ENCODE measurements at regions not wholly inside any gene's neighbourhood (a gene's known extent, or its start where the extent isn't known, plus 50 kb on each side); places are given as distances from the start of the nearest gene placed in this dataset.

GRCh38 chr4:38194047-38194602 is 233.9 kb downstream of the PTTG2 start:
- DNase-seq (no peak), ATAC-seq (no peak)
- peaks cover 0 to 11% (median 0%) of the 10 kb centered on the region in 4 donors for H3K4me1 ChIP-seq
- WGBS (ENCODE audit: insufficient coverage, low coverage, low lambda C conversion rate, missing lambda C conversion rate): 44% methylated on average over 2 of the region's 2 CpGs
- no peak overlapping the region for H3K27ac ChIP-seq
- no peak overlapping the region for H3K4me3 ChIP-seq
- H3K36me3 ChIP-seq: no peaks in the 10 kb centered on the region
- intact Hi-C loops (cut with DNase I): no loop called here
- H3K9me3 ChIP-seq: no peaks in the 10 kb centered on the region
- TF ChIP-seq CTCF (IDR thresholded peaks at IDR 0.05): no peak
- TF ChIP-seq POLR2A (IDR thresholded peaks at IDR 0.05): no peak
- H3K27me3 ChIP-seq: no peaks in the 10 kb centered on the region

GRCh38 chr4:38195486-38195885 is 235.3 kb downstream of the PTTG2 start:
- no peaks in the 10 kb centered on the region for H3K27me3 ChIP-seq
- peaks cover 0 to 11% (median 0%) of the 10 kb centered on the region in 4 donors for H3K4me1 ChIP-seq
- ATAC-seq (no peak), DNase-seq (no peak)
- intact Hi-C loops (cut with DNase I): no loop called here
- H3K9me3 ChIP-seq: no peaks in the 10 kb centered on the region
- no peaks in the 10 kb centered on the region for H3K36me3 ChIP-seq
- no peak for TF ChIP-seq CTCF (IDR thresholded peaks at IDR 0.05)
- no peak for TF ChIP-seq POLR2A (IDR thresholded peaks at IDR 0.05)
- no peak overlapping the region for H3K4me3 ChIP-seq
- 64% methylated on average over 3 of the region's 3 CpGs for WGBS (ENCODE audit: insufficient coverage, low coverage, low lambda C conversion rate, missing lambda C conversion rate)
- H3K27ac ChIP-seq: no peak overlapping the region

GRCh38 chr4:38195911-38196310 is 235.7 kb downstream of the PTTG2 start:
- no peak for DNase-seq
- Histone ChIP-seq H3K36me3 (no peaks in the 10 kb centered on the region), H3K4me3 (no peak overlapping the region), H3K9me3 (no peaks in the 10 kb centered on the region), H3K27me3 (no peaks in the 10 kb centered on the region), H3K4me1 (peaks cover 0 to 11% (median 0%) of the 10 kb centered on the region in 4 donors), H3K27ac (no peak overlapping the region)
- intact Hi-C loops (cut with DNase I): no loop called here
- no peak for ATAC-seq
- 65% methylated on average over 4 of the region's 6 CpGs for WGBS (ENCODE audit: insufficient coverage, low coverage, low lambda C conversion rate, missing lambda C conversion rate)
- TF ChIP-seq CTCF (IDR thresholded peaks at IDR 0.05): no peak
- no peak for TF ChIP-seq POLR2A (IDR thresholded peaks at IDR 0.05)

- no peak overlapping the region for H3K4me3 ChIP-seq
- intact Hi-C loops (cut with DNase I): loop anchor here in 1 of 2 donors (10.0 kb wide), 1 partner anchor 533 kb away; no protein-coding TSS in a partner anchor
- H3K36me3 ChIP-seq: no peaks in the 10 kb centered on the region
- no peaks in the 10 kb centered on the region for H3K9me3 ChIP-seq
- H3K4me1 ChIP-seq: peaks cover 0 to 20% (median 0%) of the 10 kb centered on the region in 4 donors
- ATAC-seq (no peak), DNase-seq (no peak)
- 75% methylated on average over 2 of the region's 2 CpGs for WGBS (ENCODE audit: insufficient coverage, low coverage, low lambda C conversion rate, missing lambda C conversion rate)
- TF ChIP-seq CTCF (IDR thresholded peaks at IDR 0.05): no peak
- TF ChIP-seq POLR2A (IDR thresholded peaks at IDR 0.05): no peak
- no peaks in the 10 kb centered on the region for H3K27me3 ChIP-seq
- no peak overlapping the region for H3K27ac ChIP-seq
Observed at GRCh38 chr4:38202242-38202641, 242.0 kb downstream of the PTTG2 start.

Data from right lobe of liver (tissue), 6 donors.